IMR-90 (cell line): ENCODE measurements at regions not wholly inside any gene's neighbourhood (a gene's known extent, or its start where the extent isn't known, plus 50 kb on each side); places are given as distances from the start of the nearest gene placed in this dataset.

Experiments used
- ATAC-seq: fragments of 200-7000 bp; cut with Tn5 transposase; 2 replicates; pipeline ENCODE4 v1.9.1; 2020; ENCODE audit warnings: low read depth, mild to moderate bottlenecking, moderate library complexity
- BruUV-seq: library from RNA; stranded (reverse); fragments of 400-500 nt; replicated peaks from 2 replicates; lab custom pipeline; 2021; lab: Mats Ljungman, UMichigan
- CTCF ChIA-PET: fragments of 300-600 bp; formaldehyde crosslinking; extraction: SDS; loops from one replicate; lab custom pipeline; 2021; ENCODE audit warnings: antibody characterized with exemption; lab: Yijun Ruan, JAX
- POLR2A ChIA-PET: fragments of 300-600 bp; sonication (Branson Sonifier 250); formaldehyde crosslinking; loops from one replicate; lab custom pipeline; 2022; ENCODE audit warnings: antibody characterized with exemption; ENCODE audit not compliant: unreplicated experiment; lab: Charles Lee
- DNase-seq: peaks from one replicate; pipeline ENCODE4 v3.0.0; 2013
- H2AFZ ChIP-seq: replicated peaks from 2 replicates; pipeline ENCODE3; 2013; ENCODE audit warnings: low read length, mild to moderate bottlenecking; ENCODE audit not compliant: poor library complexity
- H2AK5ac ChIP-seq: 2 replicates; pipeline ENCODE4 v1.6.1; 2013; ENCODE audit warnings: low read depth, low read length, inconsistent platforms
- H2AK9ac ChIP-seq: replicated peaks from 2 replicates; pipeline ENCODE3; 2013; ENCODE audit warnings: mild to moderate bottlenecking, low read depth, low read length, moderate library complexity; ENCODE audit not compliant: poor library complexity
- H2BK120ac ChIP-seq: 2 replicates; pipeline ENCODE4 v1.6.1; 2013; ENCODE audit warnings: low read depth, low read length, inconsistent platforms
- H2BK15ac ChIP-seq: 3 replicates; pipeline ENCODE4 v1.6.1; 2013; ENCODE audit warnings: low read depth, low read length, inconsistent platforms
- H2BK20ac ChIP-seq: 2 replicates; pipeline ENCODE4 v1.6.1; 2013; ENCODE audit warnings: low read depth, mild to moderate bottlenecking, inconsistent platforms, low read length, moderate library complexity
- H2BK5ac ChIP-seq: 2 replicates; pipeline ENCODE4 v1.6.1; 2013; ENCODE audit warnings: mild to moderate bottlenecking, low read depth, low read length, inconsistent platforms; ENCODE audit not compliant: poor library complexity, severe bottlenecking
- H3K14ac ChIP-seq: replicated peaks from 2 replicates; pipeline ENCODE4 v1.6.1; 2013; ENCODE audit warnings: low read depth, low read length, inconsistent platforms
- H3K18ac ChIP-seq: 2 replicates; pipeline ENCODE4 v1.6.1; 2013; ENCODE audit warnings: low read depth, low read length, control low read depth
- H3K23ac ChIP-seq: 2 replicates; pipeline ENCODE4 v1.6.1; 2013; ENCODE audit warnings: low read depth, low read length, inconsistent platforms
- H3K27ac ChIP-seq: 2 replicates; pipeline ENCODE4 v1.5.1; 2013; ENCODE audit warnings: mild to moderate bottlenecking, control low read depth, low read length; ENCODE audit not compliant: insufficient read depth
- H3K27me3 ChIP-seq: 2 replicates; pipeline ENCODE4 v1.6.1; 2013; ENCODE audit warnings: low read length; ENCODE audit not compliant: control insufficient read depth, insufficient read depth
- H3K36me3 ChIP-seq: 2 replicates; pipeline ENCODE4 v1.6.1; 2013; ENCODE audit warnings: low read length, mixed read lengths; ENCODE audit not compliant: control insufficient read depth, insufficient read depth
- H3K4ac ChIP-seq: 2 replicates; pipeline ENCODE4 v1.6.1; 2013; ENCODE audit warnings: low read depth, low read length, inconsistent platforms
- H3K4me1 ChIP-seq: 2 replicates; pipeline ENCODE4 v1.6.1; 2013; ENCODE audit warnings: low read length, mixed read lengths; ENCODE audit not compliant: control insufficient read depth, insufficient read depth
- H3K4me2 ChIP-seq: 2 replicates; pipeline ENCODE4 v1.6.1; 2013; ENCODE audit warnings: low read depth, mild to moderate bottlenecking, control low read depth, low read length, moderate library complexity
- H3K4me3 ChIP-seq: 2 replicates; pipeline ENCODE4 v1.5.1; 2013; ENCODE audit warnings: low read depth, mild to moderate bottlenecking, control low read depth, low read length, moderate library complexity; ENCODE audit not compliant: insufficient read depth
- H3K56ac ChIP-seq: 2 replicates; pipeline ENCODE4 v1.6.1; 2013; ENCODE audit warnings: low read length, inconsistent platforms; ENCODE audit not compliant: insufficient read depth; ENCODE audit errors: extremely low read depth
- H3K79me1 ChIP-seq, 2 experiments: 2 replicates each; pipeline ENCODE4 v1.6.1; 2013; ENCODE audit warnings: low read length in 2 of 2, inconsistent platforms in 1 of 2, low read depth in 1 of 2
- H3K9ac ChIP-seq: 2 replicates; pipeline ENCODE4 v1.6.1; 2013; ENCODE audit warnings: low read depth, low read length, control low read depth
- H3K9me1 ChIP-seq: 2 replicates; pipeline ENCODE4 v1.6.1; 2013; ENCODE audit warnings: low read length, inconsistent platforms; ENCODE audit not compliant: insufficient read depth
- H3K9me3 ChIP-seq: 2 replicates; pipeline ENCODE4 v1.6.1; 2013; ENCODE audit warnings: low read length; ENCODE audit not compliant: control insufficient read depth, insufficient read depth
- H4K20me1 ChIP-seq: 2 replicates; pipeline ENCODE4 v1.6.1; 2013; ENCODE audit warnings: low read length, inconsistent platforms; ENCODE audit not compliant: insufficient read depth
- H4K5ac ChIP-seq: 2 replicates; pipeline ENCODE4 v1.6.1; 2013; ENCODE audit warnings: mild to moderate bottlenecking, low read depth, low read length, control low read depth
- H4K8ac ChIP-seq, 2 experiments: 2 replicates each; pipeline ENCODE4 v1.6.1; 2013; ENCODE audit warnings: low read depth in 2 of 2, low read length in 2 of 2, control low read depth in 1 of 2, inconsistent platforms in 1 of 2
- H4K91ac ChIP-seq: 2 replicates; pipeline ENCODE4 v1.6.1; 2013; ENCODE audit warnings: low read depth, low read length, inconsistent platforms; ENCODE audit not compliant: insufficient read depth
- CEBPB ChIP-seq: IDR thresholded peaks from 2 replicates; pipeline ENCODE4 v1.6.1; 2012; ENCODE audit warnings: low read depth, low read length, improper control_type of control experiment
- MAFK ChIP-seq: IDR thresholded peaks from 2 replicates; pipeline ENCODE4 v1.6.1; 2012; ENCODE audit warnings: low read depth, low read length, improper control_type of control experiment
- MAZ ChIP-seq: IDR thresholded peaks from 2 replicates; pipeline ENCODE4 v1.6.1; 2012; ENCODE audit warnings: low read depth, mild to moderate bottlenecking, low read length, improper control_type of control experiment, moderate library complexity, borderline replicate concordance
- MXI1 ChIP-seq: IDR thresholded peaks from 2 replicates; pipeline ENCODE4 v1.6.1; 2012; ENCODE audit warnings: low read depth, mild to moderate bottlenecking, low read length, moderate library complexity, borderline replicate concordance
- POLR2A ChIP-seq: IDR thresholded peaks from 2 replicates; pipeline ENCODE4 v1.6.1; 2012; ENCODE audit warnings: mild to moderate bottlenecking, low read depth, low read length
- RCOR1 ChIP-seq: IDR thresholded peaks from 2 replicates; pipeline ENCODE4 v1.6.1; 2012; ENCODE audit warnings: mild to moderate bottlenecking, low read length, improper control_type of control experiment; ENCODE audit not compliant: insufficient replicate concordance
- WGBS, 2 experiments: methylation state at CpG; one replicate each; pipeline versions ENCODE4 v1.1.5 to v1.1.7; 2013; ENCODE audit warnings: missing lambda C conversion rate in 2 of 2; ENCODE audit not compliant: insufficient read length in 1 of 2; ENCODE audit errors: extremely low coverage in 2 of 2; 5-methylcytosine and 5-hydroxymethylcytosine counted together
- dilution Hi-C: fragments of 300-500 bp; cut with HindIII; formaldehyde crosslinking; loops from one replicate; pipeline ENCODE4 v1.14.3; 2018; ENCODE audit warnings: low sequenced_read_pairs; ENCODE audit not compliant: unreplicated experiment
- in situ Hi-C: fragments of 300-500 bp; cut with MboI; formaldehyde crosslinking; loops from 3 replicates; pipeline ENCODE4 v1.14.3; 2019; ENCODE audit warnings: low sequenced_read_pairs, inconsistent platforms, mixed read lengths
- intact Hi-C: fragments of 100-400 bp; cut with micrococcal nuclease; formaldehyde crosslinking; loops from 2 replicates; pipeline ENCODE4 v1.10.0; 2022
- TF ChIP-seq, protein P1 (sequence below): conservative IDR thresholded peaks from 2 replicates; pipeline ENCODE4 v1.5.1; 2012; ENCODE audit warnings: mild to moderate bottlenecking, low read depth, low read length, improper control_type of control experiment
- TF ChIP-seq, protein P2 (sequence below): fragments of 150-350 bp; IDR thresholded peaks from 2 replicates; pipeline ENCODE4 v1.6.1; 2017; ENCODE audit warnings: mild to moderate bottlenecking, antibody characterized with exemption, low read length, low read depth

DNA sequence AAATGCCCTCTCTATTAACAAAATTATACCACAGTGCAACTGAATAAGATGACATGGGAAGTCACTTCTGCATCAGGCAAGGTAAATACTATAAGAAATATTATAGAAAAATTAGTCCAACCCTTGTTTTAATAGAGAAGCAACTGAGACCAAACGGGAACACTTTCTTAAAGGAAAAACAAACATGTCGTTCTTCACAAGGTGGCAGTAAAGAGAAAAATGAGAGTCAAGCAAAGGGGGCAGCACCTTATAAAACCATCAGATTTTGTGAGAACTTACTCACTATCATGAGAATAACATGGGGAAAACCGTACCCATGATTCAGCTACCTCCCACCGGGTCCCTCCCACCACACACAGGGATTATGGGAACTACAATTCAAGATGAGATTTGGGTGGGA is 481.7 kb upstream of the CRIM1 start:
- dilution Hi-C loops, result no loop called here

More for the DNA sequence above, 481.7 kb upstream of the CRIM1 start:
- no peaks in the 10 kb centered on the region for H3K9me3 ChIP-seq
- H3K14ac ChIP-seq, result no peak overlapping the region
- H2AK5ac ChIP-seq, result no peak overlapping the region
- POLR2A ChIA-PET, result no interaction called here
- H4K20me1 ChIP-seq, result no peaks in the 10 kb centered on the region
- DNase-seq, result no peak
- H3K4me2 ChIP-seq, result no peak overlapping the region
- no peak overlapping the region for H2BK120ac ChIP-seq
- H3K9ac ChIP-seq, result no peak overlapping the region
- no peak overlapping the region for H3K27ac ChIP-seq
- no peak overlapping the region for H3K4me3 ChIP-seq
- H2BK5ac ChIP-seq, result no peak overlapping the region
- no peak overlapping the region for H2BK20ac ChIP-seq
- no peak overlapping the region for H2AFZ ChIP-seq
- ATAC-seq, result no peak
- no peaks in the 10 kb centered on the region for H3K79me1 ChIP-seq
- CTCF ChIA-PET, result no interaction called here
- H2BK15ac ChIP-seq, result no peak overlapping the region
- in situ Hi-C loops (no loop called here), intact Hi-C loops (loop anchor here (10.0 kb wide), 1 partner anchor 451 kb away; no protein-coding TSS in a partner anchor)
- no peaks in the 10 kb centered on the region for H3K27me3 ChIP-seq
- no peak overlapping the region for H2AK9ac ChIP-seq
- no peak overlapping the region for H4K5ac ChIP-seq
- H4K91ac ChIP-seq, result no peak overlapping the region
- H3K23ac ChIP-seq, result no peak overlapping the region
- TF ChIP-seq, protein P1, sequence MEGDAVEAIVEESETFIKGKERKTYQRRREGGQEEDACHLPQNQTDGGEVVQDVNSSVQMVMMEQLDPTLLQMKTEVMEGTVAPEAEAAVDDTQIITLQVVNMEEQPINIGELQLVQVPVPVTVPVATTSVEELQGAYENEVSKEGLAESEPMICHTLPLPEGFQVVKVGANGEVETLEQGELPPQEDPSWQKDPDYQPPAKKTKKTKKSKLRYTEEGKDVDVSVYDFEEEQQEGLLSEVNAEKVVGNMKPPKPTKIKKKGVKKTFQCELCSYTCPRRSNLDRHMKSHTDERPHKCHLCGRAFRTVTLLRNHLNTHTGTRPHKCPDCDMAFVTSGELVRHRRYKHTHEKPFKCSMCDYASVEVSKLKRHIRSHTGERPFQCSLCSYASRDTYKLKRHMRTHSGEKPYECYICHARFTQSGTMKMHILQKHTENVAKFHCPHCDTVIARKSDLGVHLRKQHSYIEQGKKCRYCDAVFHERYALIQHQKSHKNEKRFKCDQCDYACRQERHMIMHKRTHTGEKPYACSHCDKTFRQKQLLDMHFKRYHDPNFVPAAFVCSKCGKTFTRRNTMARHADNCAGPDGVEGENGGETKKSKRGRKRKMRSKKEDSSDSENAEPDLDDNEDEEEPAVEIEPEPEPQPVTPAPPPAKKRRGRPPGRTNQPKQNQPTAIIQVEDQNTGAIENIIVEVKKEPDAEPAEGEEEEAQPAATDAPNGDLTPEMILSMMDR, result no peak
- TF ChIP-seq, protein P2, sequence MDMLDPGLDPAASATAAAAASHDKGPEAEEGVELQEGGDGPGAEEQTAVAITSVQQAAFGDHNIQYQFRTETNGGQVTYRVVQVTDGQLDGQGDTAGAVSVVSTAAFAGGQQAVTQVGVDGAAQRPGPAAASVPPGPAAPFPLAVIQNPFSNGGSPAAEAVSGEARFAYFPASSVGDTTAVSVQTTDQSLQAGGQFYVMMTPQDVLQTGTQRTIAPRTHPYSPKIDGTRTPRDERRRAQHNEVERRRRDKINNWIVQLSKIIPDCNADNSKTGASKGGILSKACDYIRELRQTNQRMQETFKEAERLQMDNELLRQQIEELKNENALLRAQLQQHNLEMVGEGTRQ, result no peak
- no peak for TF ChIP-seq RCOR1
- TF ChIP-seq MXI1, result no peak
- no peak for TF ChIP-seq POLR2A
- no peak for TF ChIP-seq MAZ
- TF ChIP-seq MAFK, result no peak
- TF ChIP-seq CEBPB, result no peak
- no peak overlapping the region for H4K8ac ChIP-seq
- no peak overlapping the region for H3K18ac ChIP-seq
- WGBS, 2 experiments, result no CpG with 5 or more reads among the region's 4 CpGs
- no TSS peak for BruUV-seq
- no peaks in the 10 kb centered on the region for H3K36me3 ChIP-seq
- no peak overlapping the region for H3K56ac ChIP-seq
- no peaks in the 10 kb centered on the region for H3K4me1 ChIP-seq
- no peak overlapping the region for H3K4ac ChIP-seq
- no peaks in the 10 kb centered on the region for H3K9me1 ChIP-seq
